MM.1S (cell line): ENCODE measurements at regions not wholly inside any gene's neighbourhood (a gene's known extent, or its start where the extent isn't known, plus 50 kb on each side); places are given as distances from the start of the nearest gene placed in this dataset.

Experiments used
- DNase-seq: peaks from one replicate; pipeline ENCODE4 v3.0.0-alpha.2; 2015
- H2AFZ ChIP-seq: fragments of 300-600 bp; sonication (generic); 2 replicates; pipeline ENCODE4 v1.6.0; 2016; ENCODE audit warnings: antibody characterized with exemption, low read length
- H3F3A ChIP-seq: fragments of 300-600 bp; sonication (generic); 2 replicates; pipeline ENCODE4 v1.6.1; 2016; ENCODE audit warnings: mild to moderate bottlenecking, antibody characterized with exemption, low read length, moderate library complexity, mixed read lengths; ENCODE audit not compliant: insufficient read depth
- H3K27ac ChIP-seq: fragments of 300-600 bp; sonication (generic); 2 replicates; pipeline ENCODE4 v1.5.1; 2016; ENCODE audit warnings: mild to moderate bottlenecking, low read length
- H3K27me3 ChIP-seq: fragments of 300-600 bp; sonication (generic); replicated peaks from 2 replicates; pipeline ENCODE4 v1.6.0; 2016; ENCODE audit warnings: low read length; ENCODE audit not compliant: insufficient read depth
- H3K36me3 ChIP-seq: fragments of 300-600 bp; sonication (generic); replicated peaks from 2 replicates; pipeline ENCODE4 v1.6.1; 2016; ENCODE audit warnings: mild to moderate bottlenecking, low read length, mixed read lengths; ENCODE audit not compliant: insufficient read depth
- H3K4me1 ChIP-seq: fragments of 300-600 bp; sonication (generic); 2 replicates; pipeline ENCODE4 v1.6.1; 2016; ENCODE audit warnings: low read length, mixed read lengths
- H3K4me2 ChIP-seq: fragments of 300-600 bp; sonication (generic); 2 replicates; pipeline ENCODE4 v1.6.0; 2016; ENCODE audit warnings: low read depth, low read length
- H3K4me3 ChIP-seq: fragments of 300-600 bp; sonication (generic); 2 replicates; pipeline ENCODE4 v1.5.1; 2016; ENCODE audit warnings: low read length, mixed read lengths
- H3K79me2 ChIP-seq: fragments of 300-600 bp; sonication (generic); 2 replicates; pipeline ENCODE4 v1.6.1; 2016; ENCODE audit warnings: mixed run types, low read length, mixed read lengths
- H3K9ac ChIP-seq: fragments of 300-600 bp; sonication (generic); 2 replicates; pipeline ENCODE4 v1.6.1; 2016; ENCODE audit warnings: low read length, mixed read lengths
- H3K9me2 ChIP-seq: fragments of 300-600 bp; sonication (generic); replicated peaks from 2 replicates; pipeline ENCODE4 v1.6.1; 2016; ENCODE audit warnings: mild to moderate bottlenecking, low read length, mixed read lengths; ENCODE audit not compliant: insufficient read depth
- H3K9me3 ChIP-seq: fragments of 300-600 bp; sonication (generic); replicated peaks from 2 replicates; pipeline ENCODE4 v1.6.1; 2016; ENCODE audit warnings: mild to moderate bottlenecking, low read length, mixed read lengths; ENCODE audit not compliant: insufficient read depth
- H4K20me1 ChIP-seq: fragments of 300-600 bp; sonication (generic); 2 replicates; pipeline ENCODE4 v1.6.1; 2016; ENCODE audit warnings: mild to moderate bottlenecking, low read length, moderate library complexity, mixed read lengths; ENCODE audit not compliant: insufficient read depth
- CTCF ChIP-seq: fragments of 300-600 bp; sonication (generic); IDR thresholded peaks from 2 replicates; pipeline ENCODE4 v1.5.1; 2016; ENCODE audit warnings: antibody characterized with exemption, low read length, mixed read lengths
- EZH2 ChIP-seq: fragments of 300-600 bp; sonication (generic); optimal IDR thresholded peaks from 2 replicates; pipeline ENCODE3; 2017; ENCODE audit warnings: low read depth, mild to moderate bottlenecking, antibody characterized with exemption, low read length, mixed read lengths
- EZH2phosphoT487 ChIP-seq: fragments of 300-600 bp; sonication (generic); IDR thresholded peaks from 2 replicates; pipeline ENCODE4 v1.6.1; 2018; ENCODE audit warnings: antibody characterized with exemption, low read length

DNA sequence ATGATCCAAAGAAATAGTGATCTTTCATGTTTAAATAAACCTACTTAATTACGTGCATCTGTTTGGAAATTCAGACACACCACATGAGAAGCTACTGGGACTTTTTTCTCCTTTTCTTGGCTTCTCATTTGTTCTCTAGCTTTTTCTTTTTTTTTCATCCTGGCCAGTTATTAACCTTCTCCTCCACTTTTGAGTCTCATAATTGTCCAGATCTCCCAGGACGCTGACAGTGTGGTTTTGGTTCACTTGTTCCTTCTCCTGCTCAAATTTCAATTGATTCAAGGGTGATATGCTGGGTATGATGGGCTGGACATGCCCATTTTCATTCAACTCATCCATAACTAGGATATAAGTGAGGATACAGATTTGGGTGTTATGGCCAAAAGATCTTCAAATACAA lies 152.3 kb downstream of the TM9SF2 start:
- TF ChIP-seq EZH2 (no peak), EZH2phosphoT487 (no peak), CTCF (no peak)
- no peaks in the 10 kb centered on the region; the same call in 1 of the 2 replicates for H3F3A ChIP-seq
- no peak overlapping the region for H3K9ac ChIP-seq
- DNase-seq, result no peak
- H3K27me3 ChIP-seq, result no peaks in the 10 kb centered on the region
- no peak overlapping the region for H3K4me2 ChIP-seq
- H3K79me2 ChIP-seq, result no peaks in the 10 kb centered on the region
- no peaks in the 10 kb centered on the region for H4K20me1 ChIP-seq
- no peak overlapping the region for H3K4me3 ChIP-seq
- H2AFZ ChIP-seq, result no peak overlapping the region
- H3K36me3 ChIP-seq, result no peaks in the 10 kb centered on the region
- H3K4me1 ChIP-seq, result no peaks in the 10 kb centered on the region
- H3K27ac ChIP-seq, result no peak overlapping the region
- no peaks in the 10 kb centered on the region for H3K9me3 ChIP-seq
- no peaks in the 10 kb centered on the region for H3K9me2 ChIP-seq

DNA sequence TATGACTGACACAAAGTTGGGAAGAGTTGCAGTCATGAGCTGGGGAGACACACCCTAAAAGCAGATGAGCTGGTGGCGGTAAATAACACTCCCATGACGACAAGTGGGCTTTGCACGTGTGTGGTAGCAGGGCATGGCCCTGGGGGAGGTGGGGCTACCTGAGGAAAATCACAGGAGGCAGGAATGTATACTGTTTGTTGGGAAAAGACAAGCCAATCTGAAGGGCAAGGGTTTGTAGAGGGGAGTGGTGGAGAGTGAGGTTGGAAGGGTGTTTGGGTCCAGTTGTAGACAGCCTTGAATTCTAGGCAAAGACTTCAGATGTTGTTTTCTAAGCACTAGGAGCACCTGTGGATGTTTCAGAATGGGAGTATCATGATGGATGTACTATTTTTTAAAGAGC lies 151.6 kb downstream of the TM9SF2 start:
- no peak for TF ChIP-seq EZH2
- no peak for TF ChIP-seq CTCF
- no peak for TF ChIP-seq EZH2phosphoT487
- H3K27me3 ChIP-seq, result no peaks in the 10 kb centered on the region
- H3K4me3 ChIP-seq, result no peak overlapping the region
- no peaks in the 10 kb centered on the region for H4K20me1 ChIP-seq
- no peak for DNase-seq
- no peak overlapping the region for H3K4me2 ChIP-seq
- H3K4me1 ChIP-seq, result no peaks in the 10 kb centered on the region
- H3F3A ChIP-seq, result no peaks in the 10 kb centered on the region
- H3K27ac ChIP-seq, result no peak overlapping the region
- H3K9ac ChIP-seq, result no peak overlapping the region
- no peaks in the 10 kb centered on the region for H3K9me2 ChIP-seq
- no peaks in the 10 kb centered on the region for H3K36me3 ChIP-seq
- no peak overlapping the region for H2AFZ ChIP-seq
- no peaks in the 10 kb centered on the region for H3K79me2 ChIP-seq
- no peaks in the 10 kb centered on the region for H3K9me3 ChIP-seq

DNA sequence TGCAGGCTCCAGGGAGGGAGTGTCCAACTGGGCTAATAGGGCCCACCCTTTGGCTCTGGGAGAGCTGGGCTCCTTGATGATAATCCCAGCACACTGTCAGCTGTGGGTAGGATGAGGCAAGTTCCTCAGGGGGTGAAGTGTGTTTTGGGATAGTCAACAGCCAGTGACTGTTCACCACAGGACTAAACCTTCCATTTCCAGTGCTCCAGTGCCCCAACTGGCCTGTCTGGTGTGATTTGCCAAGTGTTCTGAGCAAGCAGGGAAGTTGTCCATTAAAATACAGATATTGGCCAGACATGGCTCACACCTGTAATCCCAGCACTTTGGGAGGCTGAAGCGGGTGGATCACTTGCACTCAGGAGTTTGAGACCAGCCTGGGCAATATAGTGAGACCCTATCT lies 150.9 kb downstream of the TM9SF2 start:
- H2AFZ ChIP-seq, result no peak overlapping the region
- H3K27me3 ChIP-seq, result no peaks in the 10 kb centered on the region
- no peaks in the 10 kb centered on the region for H3K9me3 ChIP-seq
- H4K20me1 ChIP-seq, result no peaks in the 10 kb centered on the region
- no peak for DNase-seq
- H3K9me2 ChIP-seq, result no peaks in the 10 kb centered on the region
- no peak overlapping the region for H3K27ac ChIP-seq
- H3K36me3 ChIP-seq, result no peaks in the 10 kb centered on the region
- H3K79me2 ChIP-seq, result no peaks in the 10 kb centered on the region
- no peak overlapping the region for H3K9ac ChIP-seq
- no peak overlapping the region for H3K4me2 ChIP-seq
- TF ChIP-seq EZH2phosphoT487 (no peak), CTCF (no peak), EZH2 (no peak)
- H3K4me1 ChIP-seq, result no peaks in the 10 kb centered on the region
- no peak overlapping the region for H3K4me3 ChIP-seq
- no peaks in the 10 kb centered on the region for H3F3A ChIP-seq
